ENCODE measurements at regions not wholly inside any gene's neighbourhood (a gene's known extent, or its start where the extent isn't known, plus 50 kb on each side); places are given as distances from the start of the nearest gene placed in this dataset.

DNA sequence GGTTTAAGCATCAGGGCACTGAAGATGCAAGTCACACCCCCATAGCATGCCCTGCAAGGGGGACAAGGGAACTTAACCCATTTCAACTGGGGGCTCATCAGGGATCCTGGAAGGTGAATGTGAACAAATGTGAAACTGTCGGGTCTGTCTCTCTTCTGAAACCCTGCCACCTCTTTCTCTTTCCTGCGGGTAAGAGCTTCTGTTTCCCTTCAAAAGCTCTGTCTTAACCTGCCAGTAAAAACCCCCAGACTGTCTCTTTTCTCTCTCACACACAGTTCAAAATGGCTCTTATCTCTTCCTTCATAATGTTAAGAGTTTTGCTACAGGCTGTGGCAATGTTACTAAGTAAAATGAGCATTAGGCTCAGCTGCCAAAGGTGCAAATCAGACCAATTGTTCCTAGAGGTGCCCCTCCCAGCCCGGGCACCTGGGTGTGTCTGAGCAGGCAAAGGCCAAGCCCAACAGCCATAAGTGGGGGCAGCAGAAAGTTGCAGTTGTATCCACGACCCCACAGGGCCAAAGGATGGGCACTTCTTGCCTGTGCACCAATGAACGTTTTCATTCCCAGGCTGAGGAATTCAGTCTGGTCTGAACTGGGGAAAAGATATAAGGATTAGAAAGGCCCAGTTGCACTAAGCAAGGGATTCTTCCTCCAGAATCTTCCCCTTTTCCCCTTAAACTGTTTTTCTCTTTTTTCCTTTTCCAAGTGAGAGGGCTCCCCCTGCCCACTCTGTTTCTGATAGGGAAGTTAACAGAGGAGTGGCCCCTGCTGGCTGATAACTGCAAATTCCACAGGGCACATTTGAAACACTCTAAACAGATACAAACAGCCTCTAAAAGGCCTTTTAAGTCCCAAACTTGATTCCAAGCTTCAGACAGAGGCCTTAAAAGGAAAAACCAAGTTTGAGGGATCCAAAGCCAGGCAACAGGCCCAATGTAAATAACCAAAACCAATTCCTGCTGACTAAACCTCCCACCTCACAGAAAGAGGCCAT lies 113.8 kb upstream of the EPHA6 start:
- H3K4me2 ChIP-seq (ENCODE audit: insufficient read depth, low read length): no peak overlapping the region
- H2AFZ ChIP-seq (ENCODE audit: low read length): no peak overlapping the region
- peak; percentile 41 for DNase-seq (ENCODE audit: insufficient read length, low spot score, missing footprints)

DNA sequence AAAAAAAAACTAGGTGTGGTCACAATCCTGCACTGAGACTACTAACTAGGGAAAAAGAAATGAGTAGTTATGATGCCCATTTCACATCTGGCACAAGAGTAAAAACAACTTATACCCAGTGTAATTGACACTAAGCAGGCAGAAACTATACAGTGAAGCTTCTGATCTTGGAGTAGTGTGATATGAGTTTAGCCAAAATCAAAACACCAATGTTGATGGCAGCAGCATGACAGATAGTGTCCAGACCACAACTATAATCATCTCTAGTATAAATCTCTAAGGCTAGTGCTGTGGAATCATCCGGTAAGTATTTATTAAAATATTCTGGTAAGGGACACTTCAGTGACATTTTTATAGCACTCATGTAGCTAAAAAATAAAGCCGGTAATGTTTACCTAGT lies 108.5 kb upstream of the EPHA6 start:
- H2AFZ ChIP-seq (ENCODE audit: low read length): no peak overlapping the region
- no peak for DNase-seq (ENCODE audit: insufficient read length, low spot score, missing footprints)
- H3K9me3 ChIP-seq (ENCODE audit: low read depth, low read length): no peaks in the 10 kb centered on the region
- no peaks in the 10 kb centered on the region for H3K4me1 ChIP-seq (ENCODE audit: insufficient read depth, low read length)
- H3K79me2 ChIP-seq (ENCODE audit: insufficient read depth, low read length): no peaks in the 10 kb centered on the region
- TF ChIP-seq, protein P1, sequence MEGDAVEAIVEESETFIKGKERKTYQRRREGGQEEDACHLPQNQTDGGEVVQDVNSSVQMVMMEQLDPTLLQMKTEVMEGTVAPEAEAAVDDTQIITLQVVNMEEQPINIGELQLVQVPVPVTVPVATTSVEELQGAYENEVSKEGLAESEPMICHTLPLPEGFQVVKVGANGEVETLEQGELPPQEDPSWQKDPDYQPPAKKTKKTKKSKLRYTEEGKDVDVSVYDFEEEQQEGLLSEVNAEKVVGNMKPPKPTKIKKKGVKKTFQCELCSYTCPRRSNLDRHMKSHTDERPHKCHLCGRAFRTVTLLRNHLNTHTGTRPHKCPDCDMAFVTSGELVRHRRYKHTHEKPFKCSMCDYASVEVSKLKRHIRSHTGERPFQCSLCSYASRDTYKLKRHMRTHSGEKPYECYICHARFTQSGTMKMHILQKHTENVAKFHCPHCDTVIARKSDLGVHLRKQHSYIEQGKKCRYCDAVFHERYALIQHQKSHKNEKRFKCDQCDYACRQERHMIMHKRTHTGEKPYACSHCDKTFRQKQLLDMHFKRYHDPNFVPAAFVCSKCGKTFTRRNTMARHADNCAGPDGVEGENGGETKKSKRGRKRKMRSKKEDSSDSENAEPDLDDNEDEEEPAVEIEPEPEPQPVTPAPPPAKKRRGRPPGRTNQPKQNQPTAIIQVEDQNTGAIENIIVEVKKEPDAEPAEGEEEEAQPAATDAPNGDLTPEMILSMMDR (IDR thresholded peaks at IDR 0.05; ENCODE audit: extremely low read depth, low read depth, low read length): no peak
- no peaks in the 10 kb centered on the region for H3K36me3 ChIP-seq (ENCODE audit: insufficient read depth, low read length)
- H3K4me2 ChIP-seq (ENCODE audit: insufficient read depth, low read length): no peak overlapping the region
- H3K27me3 ChIP-seq (ENCODE audit: insufficient read depth, low read length): no peaks in the 10 kb centered on the region
- H4K20me1 ChIP-seq (ENCODE audit: insufficient read depth, low read length): no peaks in the 10 kb centered on the region
- no peak overlapping the region for H3K27ac ChIP-seq (ENCODE audit: low read depth, low read length)
- no peak overlapping the region for H3K4me3 ChIP-seq (ENCODE audit: insufficient read depth, low read length)

More for the DNA sequence above, 113.8 kb upstream of the EPHA6 start:
- Histone ChIP-seq H3K27ac (ENCODE audit: low read depth, low read length) (no peak overlapping the region), H3K4me3 (ENCODE audit: insufficient read depth, low read length) (no peak overlapping the region), H4K20me1 (ENCODE audit: insufficient read depth, low read length) (no peaks in the 10 kb centered on the region), H3K4me1 (ENCODE audit: insufficient read depth, low read length) (no peaks in the 10 kb centered on the region), H3K27me3 (ENCODE audit: insufficient read depth, low read length) (no peaks in the 10 kb centered on the region), H3K79me2 (ENCODE audit: insufficient read depth, low read length) (no peaks in the 10 kb centered on the region), H3K9me3 (ENCODE audit: low read depth, low read length) (no peaks in the 10 kb centered on the region), H3K36me3 (ENCODE audit: insufficient read depth, low read length) (no peaks in the 10 kb centered on the region)
- TF ChIP-seq, protein P1 (IDR thresholded peaks at IDR 0.05; ENCODE audit: extremely low read depth, low read depth, low read length): no peak

DNA sequence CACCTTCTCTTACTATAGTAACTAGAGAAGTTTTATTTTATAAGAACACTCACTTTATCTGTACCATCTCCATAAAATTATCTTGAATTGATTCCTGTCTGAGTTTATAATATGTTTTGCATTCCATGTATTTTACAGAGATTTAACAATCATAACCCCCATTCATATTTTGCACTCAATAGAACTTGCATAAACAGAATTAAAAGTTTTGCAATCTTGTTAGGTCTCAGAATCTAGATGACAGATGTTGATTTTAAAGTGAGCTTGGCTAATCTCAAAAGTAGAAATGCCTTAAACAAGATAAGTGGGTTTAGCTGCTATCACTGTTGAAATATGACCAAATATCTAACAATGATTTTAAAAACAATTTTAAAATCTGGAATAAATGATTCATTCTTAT lies 107.9 kb upstream of the EPHA6 start:
- Histone ChIP-seq H3K9me3 (ENCODE audit: low read depth, low read length) (no peaks in the 10 kb centered on the region), H3K4me1 (ENCODE audit: insufficient read depth, low read length) (no peaks in the 10 kb centered on the region), H3K36me3 (ENCODE audit: insufficient read depth, low read length) (no peaks in the 10 kb centered on the region), H3K4me3 (ENCODE audit: insufficient read depth, low read length) (no peak overlapping the region), H4K20me1 (ENCODE audit: insufficient read depth, low read length) (no peaks in the 10 kb centered on the region), H3K27me3 (ENCODE audit: insufficient read depth, low read length) (no peaks in the 10 kb centered on the region), H3K79me2 (ENCODE audit: insufficient read depth, low read length) (no peaks in the 10 kb centered on the region), H2AFZ (ENCODE audit: low read length) (no peak overlapping the region), H3K4me2 (ENCODE audit: insufficient read depth, low read length) (no peak overlapping the region), H3K27ac (ENCODE audit: low read depth, low read length) (no peak overlapping the region)
- TF ChIP-seq, protein P1 (IDR thresholded peaks at IDR 0.05; ENCODE audit: extremely low read depth, low read depth, low read length): no peak
- no peak for DNase-seq (ENCODE audit: insufficient read length, low spot score, missing footprints)

DNA sequence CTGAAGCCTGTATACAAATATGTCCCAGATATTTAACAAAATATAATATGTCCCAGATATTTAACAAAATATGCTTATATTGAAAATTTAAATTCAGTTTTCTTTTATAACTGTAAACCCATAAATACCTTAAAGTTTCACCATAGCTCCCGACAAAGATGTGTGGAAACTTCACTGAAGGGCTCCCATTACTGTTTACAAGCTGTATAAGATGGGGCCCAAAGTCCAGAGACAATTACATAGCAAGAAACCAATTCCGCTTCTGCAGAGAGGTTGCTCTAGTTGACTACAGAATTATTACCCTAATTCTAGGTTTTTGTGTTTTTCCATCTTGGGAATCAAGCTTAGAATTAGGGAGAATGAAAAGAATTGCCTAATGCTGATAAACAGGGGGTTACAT lies 102.6 kb upstream of the EPHA6 start:
- no peaks in the 10 kb centered on the region for H3K27me3 ChIP-seq (ENCODE audit: insufficient read depth, low read length)
- H4K20me1 ChIP-seq (ENCODE audit: insufficient read depth, low read length): no peaks in the 10 kb centered on the region
- H3K27ac ChIP-seq (ENCODE audit: low read depth, low read length): no peak overlapping the region
- H3K9me3 ChIP-seq (ENCODE audit: low read depth, low read length): no peaks in the 10 kb centered on the region
- H3K79me2 ChIP-seq (ENCODE audit: insufficient read depth, low read length): no peaks in the 10 kb centered on the region
- no peaks in the 10 kb centered on the region for H3K4me1 ChIP-seq (ENCODE audit: insufficient read depth, low read length)
- no peak overlapping the region for H3K4me2 ChIP-seq (ENCODE audit: insufficient read depth, low read length)
- DNase-seq (ENCODE audit: insufficient read length, low spot score, missing footprints): no peak
- no peak overlapping the region for H2AFZ ChIP-seq (ENCODE audit: low read length)
- H3K36me3 ChIP-seq (ENCODE audit: insufficient read depth, low read length): no peaks in the 10 kb centered on the region
- TF ChIP-seq, protein P1 (IDR thresholded peaks at IDR 0.05; ENCODE audit: extremely low read depth, low read depth, low read length): no peak
- H3K4me3 ChIP-seq (ENCODE audit: insufficient read depth, low read length): no peak overlapping the region

Measured in osteoblast (primary cell).